Prostate gland (tissue), 2 donors: ENCODE measurements at regions not wholly inside any gene's neighbourhood (a gene's known extent, or its start where the extent isn't known, plus 50 kb on each side); places are given as distances from the start of the nearest gene placed in this dataset.

Experiments
- DNase-seq: peaks from one replicate; pipeline ENCODE4 v3.0.0-alpha.2; 2019; ENCODE audit warnings: low spot score
- H3K27ac ChIP-seq, 2 donors: fragments of 200-600 bp; sonication (generic); 2 replicates each; pipeline ENCODE4 v1.5.1; 2017 to 2019
- H3K27me3 ChIP-seq: fragments of 200-600 bp; sonication (generic); replicated peaks from 2 replicates; pipeline ENCODE4 v1.5.1; 2019; ENCODE audit not compliant: insufficient read depth
- H3K36me3 ChIP-seq, 2 donors: fragments of 200-600 bp; sonication (generic); 1 replicate in 1 of 2; 2 replicates in 1 of 2; pipeline versions ENCODE4 v1.5.1 to v1.8.1; 2017 to 2019
- H3K4me1 ChIP-seq: fragments of 200-600 bp; sonication (generic); replicated peaks from 2 replicates; pipeline ENCODE4 v1.5.1; 2019
- H3K4me3 ChIP-seq, 2 donors: fragments of 200-600 bp; sonication (generic); 2 replicates each; pipeline ENCODE4 v1.5.1; 2017 to 2019
- H3K9me3 ChIP-seq: fragments of 200-600 bp; sonication (generic); 2 replicates; pipeline ENCODE4 v1.5.1; 2017
- CTCF ChIP-seq, 4 experiments: fragments of 200-600 bp in 2 of 4; fragments of 450-650 bp in 2 of 4; sonication (generic) in 2 of 4; IDR thresholded peaks; 1 replicate in 3 of 4; 2 replicates in 1 of 4; pipeline ENCODE4 v1.5.1; 2016 to 2019; ENCODE audit warnings: antibody characterized with exemption in 4 of 4, mild to moderate bottlenecking in 2 of 4, moderate library complexity in 2 of 4
- POLR2A ChIP-seq: fragments of 450-650 bp; IDR thresholded peaks from one replicate; pipeline ENCODE4 v1.6.1; 2016; ENCODE audit warnings: antibody characterized with exemption, mild to moderate bottlenecking
- POLR2AphosphoS5 ChIP-seq: sonication (generic); formaldehyde crosslinking; IDR thresholded peaks from one replicate; pipeline ENCODE4 v1.6.1; 2017; ENCODE audit warnings: antibody characterized with exemption
- WGBS: methylation state at CpG from one replicate; pipeline ENCODE4 v1.1.5; 2018; 5-methylcytosine and 5-hydroxymethylcytosine counted together
- intact Hi-C: fragments of 100-400 bp; cut with DNase I; formaldehyde crosslinking; loops from one replicate; pipeline ENCODE4 v1.14.2; 2022

GRCh38 chr13:83987394-83987793, 105.1 kb upstream of the SLITRK1 start:
- no peak overlapping the region for H3K27ac ChIP-seq
- H3K36me3 ChIP-seq, result no peaks in the 10 kb centered on the region
- no peaks in the 10 kb centered on the region for H3K27me3 ChIP-seq
- no peaks in the 10 kb centered on the region for H3K4me1 ChIP-seq
- no peaks in the 10 kb centered on the region for H3K9me3 ChIP-seq
- TF ChIP-seq CTCF (IDR thresholded peaks at IDR 0.05), result no peak
- no peak for TF ChIP-seq POLR2A
- no peak for TF ChIP-seq POLR2AphosphoS5
- no peak for DNase-seq
- WGBS, result 85% methylated on average over 1 of the region's 1 CpG
- H3K4me3 ChIP-seq, result no peak overlapping the region
- intact Hi-C loops, result no loop called here

- Histone ChIP-seq H3K4me3 (no peak overlapping the region), H3K4me1 (no peaks in the 10 kb centered on the region), H3K9me3 (no peaks in the 10 kb centered on the region), H3K27me3 (no peaks in the 10 kb centered on the region), H3K36me3 (no peaks in the 10 kb centered on the region), H3K27ac (no peak overlapping the region)
- WGBS, result 82% methylated on average over 1 of the region's 1 CpG
- no peak for TF ChIP-seq POLR2A
- no peak for TF ChIP-seq CTCF (IDR thresholded peaks at IDR 0.05)
- TF ChIP-seq POLR2AphosphoS5, result no peak
- intact Hi-C loops, result no loop called here
- no peak for DNase-seq
These were observed 102.5 kb upstream of the SLITRK1 start for GRCh38 chr13:83984793-83985192.

GRCh38 chr13:83980331-83980730, 98.1 kb upstream of the SLITRK1 start:
- Histone ChIP-seq H3K27me3 (no peaks in the 10 kb centered on the region), H3K9me3 (no peaks in the 10 kb centered on the region), H3K27ac (no peak overlapping the region), H3K4me1 (no peaks in the 10 kb centered on the region), H3K36me3 (no peaks in the 10 kb centered on the region), H3K4me3 (no peak overlapping the region)
- intact Hi-C loops, result no loop called here
- no peak for TF ChIP-seq POLR2AphosphoS5
- no peak for TF ChIP-seq CTCF (IDR thresholded peaks at IDR 0.05)
- no peak for TF ChIP-seq POLR2A
- 74% methylated on average over 5 of the region's 5 CpGs for WGBS
- no peak for DNase-seq

- H3K9me3 ChIP-seq, result no peaks in the 10 kb centered on the region
- intact Hi-C loops, result no loop called here
- H3K27ac ChIP-seq, result no peak overlapping the region
- TF ChIP-seq POLR2AphosphoS5 (no peak), POLR2A (no peak), CTCF (IDR thresholded peaks at IDR 0.05) (no peak)
- no peaks in the 10 kb centered on the region for H3K27me3 ChIP-seq
- no peak overlapping the region for H3K4me3 ChIP-seq
- no peak for DNase-seq
- H3K36me3 ChIP-seq, result no peaks in the 10 kb centered on the region
- H3K4me1 ChIP-seq, result no peaks in the 10 kb centered on the region
These were observed 93.4 kb upstream of the SLITRK1 start for GRCh38 chr13:83975655-83976165.

GRCh38 chr13:83958531-83958930, 76.3 kb upstream of the SLITRK1 start:
- no peak overlapping the region for H3K4me3 ChIP-seq
- no peak for TF ChIP-seq CTCF (IDR thresholded peaks at IDR 0.05)
- TF ChIP-seq POLR2A, result no peak
- no peak for TF ChIP-seq POLR2AphosphoS5
- 65% methylated on average over 1 of the region's 1 CpG for WGBS
- H3K4me1 ChIP-seq, result no peaks in the 10 kb centered on the region
- H3K9me3 ChIP-seq, result no peaks in the 10 kb centered on the region
- no peak overlapping the region for H3K27ac ChIP-seq
- intact Hi-C loops, result no loop called here
- no peaks in the 10 kb centered on the region for H3K27me3 ChIP-seq
- H3K36me3 ChIP-seq, result no peaks in the 10 kb centered on the region
- DNase-seq, result no peak
